Memory B cell (primary cell): ENCODE measurements at regions not wholly inside any gene's neighbourhood (a gene's known extent, or its start where the extent isn't known, plus 50 kb on each side); places are given as distances from the start of the nearest gene placed in this dataset.

Experiments used
- ATAC-seq: fragments of 150-1000 bp; cut with Tn5 transposase; 2 replicates; pipeline ENCODE4 v1.10.0; 2021; ENCODE audit warnings: low read depth, mild to moderate bottlenecking, moderate library complexity
- DNase-seq, 2 donors: peaks; one replicate each; pipeline ENCODE4 v3.0.0; 2022; ENCODE audit warnings: low spot score in 2 of 2
- H3K27ac Mint-ChIP-seq: one replicate; pipeline ENCODE4 v1.8.0; 2022; ENCODE audit warnings: mild to moderate bottlenecking, moderate library complexity, mixed read lengths
- H3K27me3 Mint-ChIP-seq: one replicate; pipeline ENCODE4 v1.8.0; 2022; ENCODE audit warnings: mixed read lengths
- H3K36me3 Mint-ChIP-seq: one replicate; pipeline ENCODE4 v1.8.0; 2022; ENCODE audit warnings: mild to moderate bottlenecking, mixed read lengths
- H3K4me1 Mint-ChIP-seq: one replicate; pipeline ENCODE4 v1.8.0; 2022; ENCODE audit warnings: mixed read lengths
- H3K4me3 Mint-ChIP-seq: one replicate; pipeline ENCODE4 v1.8.0; 2022; ENCODE audit warnings: mild to moderate bottlenecking, moderate library complexity, mixed read lengths
- H3K9me3 Mint-ChIP-seq: one replicate; pipeline ENCODE4 v1.8.0; 2022; ENCODE audit warnings: mixed read lengths

GRCh38 chr12:114744691-114745090 is 60.7 kb upstream of the TBX3 start:
- Mint-ChIP-seq H3K9me3 (peaks cover 3% of the 10 kb centered on the region), H3K4me3 (no peak overlapping the region), H3K27ac (no peak overlapping the region), H3K4me1 (no peaks in the 10 kb centered on the region), H3K36me3 (no peaks in the 10 kb centered on the region), H3K27me3 (peaks cover 2% of the 10 kb centered on the region)
- ATAC-seq (no peak), DNase-seq (no peak)

GRCh38 chr12:114744285-114744684 is 60.3 kb upstream of the TBX3 start:
- no peaks in the 10 kb centered on the region for H3K4me1 Mint-ChIP-seq
- H3K27me3 Mint-ChIP-seq = no peaks in the 10 kb centered on the region
- H3K9me3 Mint-ChIP-seq = no peaks in the 10 kb centered on the region
- H3K27ac Mint-ChIP-seq = no peak overlapping the region
- H3K36me3 Mint-ChIP-seq = no peaks in the 10 kb centered on the region
- no peak overlapping the region for H3K4me3 Mint-ChIP-seq
- ATAC-seq = no peak
- no peak for DNase-seq

- DNase-seq (no peak), ATAC-seq (no peak)
- Mint-ChIP-seq H3K36me3 (no peaks in the 10 kb centered on the region), H3K4me1 (no peaks in the 10 kb centered on the region), H3K27me3 (peaks cover 2% of the 10 kb centered on the region), H3K27ac (no peak overlapping the region), H3K9me3 (no peaks in the 10 kb centered on the region), H3K4me3 (no peak overlapping the region)
Measured at GRCh38 chr12:114743799-114744198, 59.8 kb upstream of the TBX3 start.

DNA sequence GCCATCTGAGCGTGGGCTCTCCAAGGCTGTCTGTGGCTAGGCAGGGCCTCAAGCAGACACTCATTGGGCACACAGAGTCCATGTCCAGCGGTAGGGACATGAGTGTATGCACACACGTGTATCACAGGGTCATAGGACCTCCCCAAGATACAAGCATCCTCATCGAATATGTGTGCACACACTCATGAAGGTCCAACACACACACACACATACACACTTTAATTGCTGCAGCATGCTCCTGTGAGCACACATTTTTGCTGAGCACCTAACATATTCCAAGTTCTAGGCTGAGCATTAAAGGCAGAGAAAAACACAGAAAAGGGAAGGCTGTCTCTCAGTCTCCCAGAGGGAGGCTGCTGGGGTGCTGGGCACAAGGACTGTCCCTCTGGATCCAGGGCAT is 59.3 kb upstream of the TBX3 start:
- Mint-ChIP-seq H3K4me3 (no peak overlapping the region), H3K27me3 (peaks cover 3% of the 10 kb centered on the region), H3K9me3 (no peaks in the 10 kb centered on the region), H3K4me1 (no peaks in the 10 kb centered on the region), H3K36me3 (no peaks in the 10 kb centered on the region), H3K27ac (no peak overlapping the region)
- no peak for DNase-seq
- ATAC-seq = no peak

DNA sequence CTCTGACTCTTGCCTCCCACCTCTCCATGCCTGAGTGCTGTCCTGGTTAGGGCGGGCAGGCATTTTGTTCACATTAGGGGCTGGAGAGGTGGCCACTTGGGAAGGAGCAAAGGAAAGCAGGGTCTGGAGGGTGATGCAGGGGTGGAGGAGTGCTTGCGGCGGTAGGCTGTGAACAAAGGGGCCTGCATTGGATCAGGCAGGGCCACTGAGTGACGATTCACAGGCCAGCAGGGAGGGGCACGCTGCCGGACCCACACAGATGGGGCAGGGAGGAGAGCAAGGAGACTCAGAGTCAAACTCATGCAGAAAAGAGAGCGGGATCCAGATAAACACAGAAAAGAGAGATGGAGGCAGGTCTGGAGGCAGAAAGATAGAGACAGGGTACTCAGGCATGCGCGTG is 58.4 kb upstream of the TBX3 start:
- ATAC-seq = no peak

DNA sequence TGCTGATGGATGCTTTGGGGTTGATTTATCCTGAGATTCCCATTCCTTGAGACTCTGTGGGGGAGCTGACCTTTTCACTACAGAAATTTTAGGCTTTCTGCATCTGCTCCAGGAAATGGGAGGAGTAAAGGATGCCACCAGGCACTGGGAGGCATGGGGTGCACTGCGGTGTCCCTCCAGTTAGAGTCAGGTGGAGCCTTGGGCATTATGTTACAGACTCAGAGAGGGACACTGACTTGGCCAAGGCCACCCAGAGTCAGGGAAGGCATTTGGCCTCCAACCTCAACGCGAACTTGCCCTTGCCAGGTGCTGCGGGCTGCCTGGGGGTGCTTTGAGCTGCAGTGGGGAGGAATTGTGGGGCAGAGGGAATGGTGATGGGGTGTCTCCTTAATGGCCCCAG is 58.0 kb upstream of the TBX3 start:
- Mint-ChIP-seq H3K27me3 (peaks cover 3% of the 10 kb centered on the region), H3K4me3 (no peak overlapping the region), H3K9me3 (no peaks in the 10 kb centered on the region), H3K4me1 (no peaks in the 10 kb centered on the region), H3K27ac (no peak overlapping the region), H3K36me3 (no peaks in the 10 kb centered on the region)
- ATAC-seq (no peak), DNase-seq (no peak)

More for the DNA sequence above, 58.4 kb upstream of the TBX3 start:
- no peaks in the 10 kb centered on the region for H3K36me3 Mint-ChIP-seq
- no peaks in the 10 kb centered on the region for H3K4me1 Mint-ChIP-seq
- peaks cover 3% of the 10 kb centered on the region for H3K27me3 Mint-ChIP-seq
- H3K27ac Mint-ChIP-seq = no peak overlapping the region
- H3K4me3 Mint-ChIP-seq = no peak overlapping the region
- H3K9me3 Mint-ChIP-seq = no peaks in the 10 kb centered on the region
- DNase-seq = no peak

- H3K4me1 Mint-ChIP-seq = no peaks in the 10 kb centered on the region
- no peaks in the 10 kb centered on the region for H3K9me3 Mint-ChIP-seq
- H3K27me3 Mint-ChIP-seq = peaks cover 3% of the 10 kb centered on the region
- H3K27ac Mint-ChIP-seq = no peak overlapping the region
- no peak for DNase-seq
- H3K36me3 Mint-ChIP-seq = no peaks in the 10 kb centered on the region
- no peak for ATAC-seq
- H3K4me3 Mint-ChIP-seq = no peak overlapping the region
Measured at GRCh38 chr12:114740448-114740847, 56.5 kb upstream of the TBX3 start.

DNA sequence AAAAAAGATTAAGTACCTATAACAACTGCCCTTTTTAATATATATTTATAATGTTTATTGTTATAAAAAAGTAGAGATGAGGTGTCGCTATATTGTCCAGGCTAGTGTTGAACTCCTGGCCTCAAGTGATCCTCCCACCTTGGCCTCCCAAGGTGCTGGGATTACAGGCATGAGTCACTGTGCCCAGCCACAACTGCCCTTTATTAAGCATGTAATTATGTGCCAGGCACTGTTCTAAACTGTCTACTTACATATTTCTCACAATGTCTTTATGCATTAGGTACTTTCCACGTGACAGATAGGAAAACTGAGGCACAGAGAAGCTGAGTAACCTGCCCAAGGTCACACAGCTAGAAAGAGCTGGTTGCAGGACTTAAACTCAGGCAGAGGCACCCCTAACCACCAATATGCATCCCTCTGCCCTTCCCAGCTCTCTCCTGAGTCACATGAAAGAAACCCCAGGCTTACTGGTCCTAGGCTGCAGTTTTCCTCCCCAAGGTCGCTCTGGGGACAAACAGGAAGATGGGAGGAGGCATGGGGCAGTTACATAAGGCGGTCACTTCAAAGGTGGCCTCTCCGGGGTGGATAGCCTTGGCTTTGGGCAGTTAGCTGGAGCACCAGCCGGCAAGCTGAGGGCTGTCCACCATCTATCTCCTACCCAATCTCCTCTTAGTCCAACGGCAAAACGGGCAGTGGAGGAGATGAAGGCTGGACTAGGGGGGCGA is 54.6 kb upstream of the TBX3 start:
- Mint-ChIP-seq H3K27me3 (peaks cover 5% of the 10 kb centered on the region), H3K4me1 (no peaks in the 10 kb centered on the region), H3K9me3 (no peaks in the 10 kb centered on the region), H3K36me3 (no peaks in the 10 kb centered on the region), H3K4me3 (no peak overlapping the region), H3K27ac (no peak overlapping the region)
- DNase-seq = no peak
- ATAC-seq = no peak

GRCh38 chr12:114735680-114736374 is 51.9 kb upstream of the TBX3 start:
- no peak overlapping the region for H3K27ac Mint-ChIP-seq
- no peak for DNase-seq
- H3K9me3 Mint-ChIP-seq = no peaks in the 10 kb centered on the region
- H3K27me3 Mint-ChIP-seq = peaks cover 6% of the 10 kb centered on the region
- no peak for ATAC-seq
- H3K4me1 Mint-ChIP-seq = no peaks in the 10 kb centered on the region
- H3K36me3 Mint-ChIP-seq = no peaks in the 10 kb centered on the region
- H3K4me3 Mint-ChIP-seq = no peak overlapping the region

DNA sequence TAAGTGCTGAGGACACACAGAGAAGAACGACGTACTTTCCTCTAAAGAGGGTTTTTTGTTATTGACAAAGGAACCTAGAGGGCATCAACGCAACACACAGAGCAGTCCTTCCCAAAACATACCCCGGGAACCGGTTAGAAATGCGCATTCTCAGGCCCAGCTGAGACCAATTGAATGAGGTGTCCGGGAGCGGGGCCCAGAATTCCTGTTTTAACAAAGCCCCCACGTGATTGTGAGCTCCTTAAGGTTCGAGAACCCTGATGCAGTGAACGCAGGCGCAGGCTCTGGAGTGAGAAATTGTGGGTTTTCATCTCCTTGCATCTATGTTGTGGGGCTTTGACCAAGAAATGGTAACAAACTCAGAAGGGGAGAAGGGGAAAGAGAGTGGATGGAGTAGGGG is 51.0 kb upstream of the TBX3 start:
- no peak for ATAC-seq
- no peak for DNase-seq
- H3K27me3 Mint-ChIP-seq = peaks cover 6% of the 10 kb centered on the region
- no peak overlapping the region for H3K27ac Mint-ChIP-seq
- H3K36me3 Mint-ChIP-seq = no peaks in the 10 kb centered on the region
- H3K9me3 Mint-ChIP-seq = no peaks in the 10 kb centered on the region
- no peaks in the 10 kb centered on the region for H3K4me1 Mint-ChIP-seq
- H3K4me3 Mint-ChIP-seq = no peak overlapping the region

- DNase-seq = no peak
- H3K27me3 Mint-ChIP-seq = peaks cover 6% of the 10 kb centered on the region
- H3K4me1 Mint-ChIP-seq = no peaks in the 10 kb centered on the region
- H3K9me3 Mint-ChIP-seq = no peaks in the 10 kb centered on the region
- H3K27ac Mint-ChIP-seq = no peak overlapping the region
- no peak for ATAC-seq
- H3K36me3 Mint-ChIP-seq = no peaks in the 10 kb centered on the region
- no peak overlapping the region for H3K4me3 Mint-ChIP-seq
Measured at GRCh38 chr12:114733919-114734318, 49.9 kb upstream of the TBX3 start.
